Mucosa of descending colon (tissue), 3 donors: ENCODE measurements at regions not wholly inside any gene's neighbourhood (a gene's known extent, or its start where the extent isn't known, plus 50 kb on each side); places are given as distances from the start of the nearest gene placed in this dataset.

Experiments
- ATAC-seq: fragments of 200-7000 bp; cut with Tn5 transposase; one replicate; pipeline ENCODE4 v1.9.1; 2020; ENCODE audit warnings: mild to moderate bottlenecking, moderate library complexity
- DNase-seq, 3 donors: peaks; one replicate each; pipeline ENCODE4 v3.0.0-alpha.2; 2020
- H3K36me3 ChIP-seq: fragments of 200-600 bp; one replicate; pipeline ENCODE4 v1.8.0; 2021; ENCODE audit warnings: low read depth, mild to moderate bottlenecking
- H3K4me1 ChIP-seq: fragments of 200-600 bp; one replicate; pipeline ENCODE4 v1.8.0; 2021; ENCODE audit warnings: low read depth, mild to moderate bottlenecking
- H3K4me3 ChIP-seq: fragments of 200-600 bp; one replicate; pipeline ENCODE4 v1.8.0; 2021; ENCODE audit warnings: mild to moderate bottlenecking
- H3K9me3 ChIP-seq: fragments of 200-600 bp; one replicate; pipeline ENCODE4 v1.8.0; 2021; ENCODE audit warnings: mild to moderate bottlenecking
- CTCF ChIP-seq: fragments of 200-600 bp; IDR thresholded peaks from one replicate; pipeline ENCODE4 v1.8.0; 2022; ENCODE audit warnings: antibody characterized with exemption, mild to moderate bottlenecking
- intact Hi-C, 2 donors: fragments of 100-400 bp; cut with DNase I in 1 of 2; cut with micrococcal nuclease in 1 of 2; formaldehyde crosslinking; loops; one replicate each; pipeline versions ENCODE4 v1.11.0 to v1.11.1; 2022; cut with DNase I, micrococcal nuclease
- donor health status: DM: no; HTN: no; CAD: no; lungs with moderate emphysema.
- donor health status: DM: no; HTN: no; CAD: no.
- donor health status: DM: no; HTN: yes; CAD: no.

- no peak for TF ChIP-seq CTCF
- H3K36me3 ChIP-seq = no peaks in the 10 kb centered on the region
- no peak overlapping the region for H3K4me3 ChIP-seq
- intact Hi-C loops = no loop called here
- no peaks in the 10 kb centered on the region for H3K9me3 ChIP-seq
- DNase-seq (no peak), ATAC-seq (no peak)
- H3K4me1 ChIP-seq = no peaks in the 10 kb centered on the region
These were observed 381.1 kb upstream of the ACTBL2 start for GRCh38 chr5:57863661-57864060.

GRCh38 chr5:57862942-57863341 lies 380.3 kb upstream of the ACTBL2 start:
- ATAC-seq = no peak
- Histone ChIP-seq H3K9me3 (no peaks in the 10 kb centered on the region), H3K4me1 (no peaks in the 10 kb centered on the region), H3K36me3 (no peaks in the 10 kb centered on the region), H3K4me3 (no peak overlapping the region)
- no peak for TF ChIP-seq CTCF
- DNase-seq = no peak
- intact Hi-C loops = no loop called here

GRCh38 chr5:57862471-57862911 lies 379.9 kb upstream of the ACTBL2 start:
- no peak for ATAC-seq
- no peak for DNase-seq
- Histone ChIP-seq H3K4me1 (no peaks in the 10 kb centered on the region), H3K4me3 (no peak overlapping the region), H3K36me3 (no peaks in the 10 kb centered on the region), H3K9me3 (no peaks in the 10 kb centered on the region)
- intact Hi-C loops = no loop called here
- TF ChIP-seq CTCF = no peak

GRCh38 chr5:57859626-57860025 lies 377.0 kb upstream of the ACTBL2 start:
- no peak overlapping the region for H3K4me3 ChIP-seq
- H3K36me3 ChIP-seq = no peaks in the 10 kb centered on the region
- ATAC-seq (no peak), DNase-seq (no peak)
- H3K4me1 ChIP-seq = no peaks in the 10 kb centered on the region
- TF ChIP-seq CTCF = no peak
- intact Hi-C loops = no loop called here
- no peaks in the 10 kb centered on the region for H3K9me3 ChIP-seq

GRCh38 chr5:57858905-57859304 lies 376.3 kb upstream of the ACTBL2 start:
- no peaks in the 10 kb centered on the region for H3K9me3 ChIP-seq
- DNase-seq = peak in 1 of 3 donors; percentile 6
- no peak for ATAC-seq
- intact Hi-C loops = no loop called here
- TF ChIP-seq CTCF = no peak
- H3K36me3 ChIP-seq = no peaks in the 10 kb centered on the region
- no peak overlapping the region for H3K4me3 ChIP-seq
- H3K4me1 ChIP-seq = no peaks in the 10 kb centered on the region

GRCh38 chr5:57857696-57858095 lies 375.1 kb upstream of the ACTBL2 start:
- intact Hi-C loops = no loop called here
- H3K9me3 ChIP-seq = no peaks in the 10 kb centered on the region
- H3K4me3 ChIP-seq = no peak overlapping the region
- no peaks in the 10 kb centered on the region for H3K36me3 ChIP-seq
- TF ChIP-seq CTCF = no peak
- DNase-seq = no peak
- H3K4me1 ChIP-seq = no peaks in the 10 kb centered on the region
- no peak for ATAC-seq
